Stomach (tissue), 4 donors: ENCODE measurements at regions not wholly inside any gene's neighbourhood (a gene's known extent, or its start where the extent isn't known, plus 50 kb on each side); places are given as distances from the start of the nearest gene placed in this dataset.

Experiments used
- EP300 ChIP-seq: sonication (generic); formaldehyde crosslinking; IDR thresholded peaks from one replicate; pipeline ENCODE4 v1.6.1; 2017; ENCODE audit warnings: antibody characterized with exemption
- TF ChIP-seq, protein P1 (sequence below), 7 experiments: fragments of 450-650 bp in 4 of 7; fragments of 200-600 bp in 3 of 7; sonication (generic) in 3 of 7; IDR thresholded peaks; one replicate each; pipeline ENCODE4 v1.5.1; 2016 to 2019; ENCODE audit warnings: antibody characterized with exemption in 7 of 7, control low read depth in 2 of 7, mild to moderate bottlenecking in 1 of 7

DNA sequence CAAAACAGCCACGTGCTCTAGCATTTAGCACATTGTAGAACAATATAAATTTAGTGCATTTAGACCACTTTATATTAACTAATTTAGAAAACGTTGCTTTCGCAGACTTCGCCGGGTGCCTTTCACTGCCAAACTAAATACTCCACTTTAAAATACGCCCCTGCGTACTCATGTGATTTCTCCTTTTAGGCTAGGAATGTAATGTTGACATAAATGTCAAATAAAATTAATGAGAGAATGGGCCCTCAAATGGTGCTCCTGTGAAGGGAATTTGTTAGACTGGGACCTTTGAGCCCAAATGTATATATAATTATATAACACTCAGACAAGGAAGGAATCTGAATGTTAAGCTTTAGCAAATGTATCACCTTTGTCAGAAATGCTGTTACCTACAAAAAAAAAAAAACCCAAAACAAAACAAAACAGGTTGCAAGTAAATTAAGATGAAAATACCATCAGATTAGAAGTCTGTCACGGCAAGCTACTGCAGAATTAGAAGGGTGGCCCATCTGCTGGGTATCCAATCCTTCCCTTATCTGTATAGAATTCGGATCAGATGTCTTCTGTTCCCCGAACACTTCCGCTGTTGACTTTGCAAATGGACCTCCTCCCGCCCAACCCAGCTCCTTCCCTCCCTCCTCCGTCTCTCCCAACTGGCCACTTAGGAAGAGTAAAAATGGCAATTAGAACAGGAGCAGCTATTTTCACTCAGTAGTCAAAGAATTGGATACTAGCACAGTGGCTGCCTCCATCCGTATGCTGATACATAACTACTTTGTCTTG lies 159.3 kb upstream of the FOXN3 start:
- TF ChIP-seq, protein P1, sequence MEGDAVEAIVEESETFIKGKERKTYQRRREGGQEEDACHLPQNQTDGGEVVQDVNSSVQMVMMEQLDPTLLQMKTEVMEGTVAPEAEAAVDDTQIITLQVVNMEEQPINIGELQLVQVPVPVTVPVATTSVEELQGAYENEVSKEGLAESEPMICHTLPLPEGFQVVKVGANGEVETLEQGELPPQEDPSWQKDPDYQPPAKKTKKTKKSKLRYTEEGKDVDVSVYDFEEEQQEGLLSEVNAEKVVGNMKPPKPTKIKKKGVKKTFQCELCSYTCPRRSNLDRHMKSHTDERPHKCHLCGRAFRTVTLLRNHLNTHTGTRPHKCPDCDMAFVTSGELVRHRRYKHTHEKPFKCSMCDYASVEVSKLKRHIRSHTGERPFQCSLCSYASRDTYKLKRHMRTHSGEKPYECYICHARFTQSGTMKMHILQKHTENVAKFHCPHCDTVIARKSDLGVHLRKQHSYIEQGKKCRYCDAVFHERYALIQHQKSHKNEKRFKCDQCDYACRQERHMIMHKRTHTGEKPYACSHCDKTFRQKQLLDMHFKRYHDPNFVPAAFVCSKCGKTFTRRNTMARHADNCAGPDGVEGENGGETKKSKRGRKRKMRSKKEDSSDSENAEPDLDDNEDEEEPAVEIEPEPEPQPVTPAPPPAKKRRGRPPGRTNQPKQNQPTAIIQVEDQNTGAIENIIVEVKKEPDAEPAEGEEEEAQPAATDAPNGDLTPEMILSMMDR (IDR thresholded peaks at IDR 0.05): no peak
- no peak for TF ChIP-seq EP300
